ENCODE measurements at regions not wholly inside any gene's neighbourhood (a gene's known extent, or its start where the extent isn't known, plus 50 kb on each side); places are given as distances from the start of the nearest gene placed in this dataset.
"Not testable (repeated sequence)": the region's sequence is repeated elsewhere in the genome, so short reads cannot be mapped to it uniquely, and the experiment has no call there.

DNA sequence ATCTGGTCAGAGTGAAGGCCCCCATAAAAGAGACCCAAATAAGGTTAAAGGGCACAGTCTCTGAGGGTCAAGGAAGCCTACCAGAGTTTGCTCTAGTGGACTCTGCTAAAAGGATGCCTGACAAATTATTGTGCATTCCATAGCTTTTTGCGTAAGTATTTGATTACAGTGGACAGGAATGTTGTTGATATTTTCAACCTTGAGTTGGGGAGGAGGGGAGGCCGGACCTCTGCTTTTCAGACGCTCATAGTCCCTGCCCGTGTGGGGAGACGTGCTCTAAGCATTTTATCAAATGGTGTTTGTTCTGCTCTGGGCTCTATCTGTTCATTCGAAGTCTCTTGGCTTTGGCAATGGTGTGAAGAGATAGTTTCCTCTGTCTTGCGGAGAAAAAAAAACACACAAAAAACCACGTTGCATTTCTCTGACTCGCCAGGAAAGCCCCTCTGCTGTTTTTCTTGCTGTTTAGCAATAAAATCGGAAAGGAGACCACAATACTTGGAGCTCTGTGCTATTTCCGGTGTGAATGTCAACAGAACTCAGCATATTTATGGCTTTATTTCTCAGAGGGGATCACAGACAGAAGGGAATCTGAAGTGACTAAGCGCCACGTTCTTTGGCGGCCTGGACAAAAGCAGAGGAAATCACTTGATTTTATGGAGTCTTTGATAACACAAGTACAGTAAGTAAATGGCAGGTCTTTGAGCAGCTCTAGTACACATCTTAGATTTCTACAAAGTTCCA, 159.8 kb downstream of the ZFP64 start:
- Histone ChIP-seq H4K20me1 (ENCODE audit: insufficient read depth) (no peaks in the 10 kb centered on the region), H3K27ac (ENCODE audit: low read length) (no peak overlapping the region), H3F3A (ENCODE audit: insufficient read depth, low read length, poor library complexity, severe bottlenecking) (no peaks in the 10 kb centered on the region), H3K9me3 (ENCODE audit: low read length) (no peaks in the 10 kb centered on the region), H3K4me2 (ENCODE audit: low read length) (no peak overlapping the region), H3K4me3 (ENCODE audit: low read length) (no peak overlapping the region), H3K27me3 (ENCODE audit: insufficient read depth, low read depth, low read length) (no peaks in the 10 kb centered on the region), H3K9me2 (ENCODE audit: insufficient read depth, low read length) (no peaks in the 10 kb centered on the region), H3K9ac (ENCODE audit: low read length) (no peak overlapping the region), H3K79me2 (replicated peaks; ENCODE audit: insufficient read depth, low read length) (no peaks in the 10 kb centered on the region), H2AFZ (ENCODE audit: low read depth, low read length) (no peak overlapping the region), H3K36me3 (ENCODE audit: insufficient read depth, low read length) (no peaks in the 10 kb centered on the region)
- TF ChIP-seq SMC3 (conservative IDR thresholded peaks at IDR 0.05; ENCODE audit: poor library complexity) (no peak), TAF1 (IDR thresholded peaks at IDR 0.05; ENCODE audit: low read depth) (no peak), RAD21 (conservative IDR thresholded peaks at IDR 0.05) (no peak), EZH2 (IDR thresholded peaks at IDR 0.05; ENCODE audit: borderline replicate concordance, insufficient read depth, low read length, poor library complexity, severe bottlenecking) (no peak), EP300 (conservative IDR thresholded peaks at IDR 0.05; ENCODE audit: poor library complexity, severe bottlenecking) (no peak), MXI1 (conservative IDR thresholded peaks at IDR 0.05; ENCODE audit: poor library complexity, severe bottlenecking) (no peak), POLR2AphosphoS5 (IDR thresholded peaks at IDR 0.05) (no peak)
- TF ChIP-seq, protein P1, sequence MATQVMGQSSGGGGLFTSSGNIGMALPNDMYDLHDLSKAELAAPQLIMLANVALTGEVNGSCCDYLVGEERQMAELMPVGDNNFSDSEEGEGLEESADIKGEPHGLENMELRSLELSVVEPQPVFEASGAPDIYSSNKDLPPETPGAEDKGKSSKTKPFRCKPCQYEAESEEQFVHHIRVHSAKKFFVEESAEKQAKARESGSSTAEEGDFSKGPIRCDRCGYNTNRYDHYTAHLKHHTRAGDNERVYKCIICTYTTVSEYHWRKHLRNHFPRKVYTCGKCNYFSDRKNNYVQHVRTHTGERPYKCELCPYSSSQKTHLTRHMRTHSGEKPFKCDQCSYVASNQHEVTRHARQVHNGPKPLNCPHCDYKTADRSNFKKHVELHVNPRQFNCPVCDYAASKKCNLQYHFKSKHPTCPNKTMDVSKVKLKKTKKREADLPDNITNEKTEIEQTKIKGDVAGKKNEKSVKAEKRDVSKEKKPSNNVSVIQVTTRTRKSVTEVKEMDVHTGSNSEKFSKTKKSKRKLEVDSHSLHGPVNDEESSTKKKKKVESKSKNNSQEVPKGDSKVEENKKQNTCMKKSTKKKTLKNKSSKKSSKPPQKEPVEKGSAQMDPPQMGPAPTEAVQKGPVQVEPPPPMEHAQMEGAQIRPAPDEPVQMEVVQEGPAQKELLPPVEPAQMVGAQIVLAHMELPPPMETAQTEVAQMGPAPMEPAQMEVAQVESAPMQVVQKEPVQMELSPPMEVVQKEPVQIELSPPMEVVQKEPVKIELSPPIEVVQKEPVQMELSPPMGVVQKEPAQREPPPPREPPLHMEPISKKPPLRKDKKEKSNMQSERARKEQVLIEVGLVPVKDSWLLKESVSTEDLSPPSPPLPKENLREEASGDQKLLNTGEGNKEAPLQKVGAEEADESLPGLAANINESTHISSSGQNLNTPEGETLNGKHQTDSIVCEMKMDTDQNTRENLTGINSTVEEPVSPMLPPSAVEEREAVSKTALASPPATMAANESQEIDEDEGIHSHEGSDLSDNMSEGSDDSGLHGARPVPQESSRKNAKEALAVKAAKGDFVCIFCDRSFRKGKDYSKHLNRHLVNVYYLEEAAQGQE (IDR thresholded peaks at IDR 0.05; ENCODE audit: borderline replicate concordance): no peak
- TF ChIP-seq, protein P2, sequence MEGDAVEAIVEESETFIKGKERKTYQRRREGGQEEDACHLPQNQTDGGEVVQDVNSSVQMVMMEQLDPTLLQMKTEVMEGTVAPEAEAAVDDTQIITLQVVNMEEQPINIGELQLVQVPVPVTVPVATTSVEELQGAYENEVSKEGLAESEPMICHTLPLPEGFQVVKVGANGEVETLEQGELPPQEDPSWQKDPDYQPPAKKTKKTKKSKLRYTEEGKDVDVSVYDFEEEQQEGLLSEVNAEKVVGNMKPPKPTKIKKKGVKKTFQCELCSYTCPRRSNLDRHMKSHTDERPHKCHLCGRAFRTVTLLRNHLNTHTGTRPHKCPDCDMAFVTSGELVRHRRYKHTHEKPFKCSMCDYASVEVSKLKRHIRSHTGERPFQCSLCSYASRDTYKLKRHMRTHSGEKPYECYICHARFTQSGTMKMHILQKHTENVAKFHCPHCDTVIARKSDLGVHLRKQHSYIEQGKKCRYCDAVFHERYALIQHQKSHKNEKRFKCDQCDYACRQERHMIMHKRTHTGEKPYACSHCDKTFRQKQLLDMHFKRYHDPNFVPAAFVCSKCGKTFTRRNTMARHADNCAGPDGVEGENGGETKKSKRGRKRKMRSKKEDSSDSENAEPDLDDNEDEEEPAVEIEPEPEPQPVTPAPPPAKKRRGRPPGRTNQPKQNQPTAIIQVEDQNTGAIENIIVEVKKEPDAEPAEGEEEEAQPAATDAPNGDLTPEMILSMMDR (IDR thresholded peaks at IDR 0.05; ENCODE audit: poor library complexity, severe bottlenecking): no peak

DNA sequence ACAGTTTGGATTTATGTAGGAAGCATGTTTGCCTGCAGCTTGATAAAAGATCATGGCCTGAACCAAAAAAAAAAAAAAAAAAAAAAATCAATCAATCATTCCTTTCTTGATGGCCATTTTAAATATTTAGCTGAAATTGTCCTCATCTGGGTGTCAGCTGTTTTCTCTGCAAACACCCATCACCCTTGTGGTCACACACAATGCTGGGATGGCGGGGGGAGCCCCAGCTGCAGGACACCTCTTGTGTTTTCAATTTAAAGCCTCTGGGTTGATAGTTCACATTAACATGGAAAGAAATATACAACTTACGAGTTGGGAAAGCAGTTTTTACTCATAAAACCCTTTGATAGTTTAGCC, 160.4 kb downstream of the ZFP64 start:
- H3K27ac ChIP-seq (ENCODE audit: low read length): no peak overlapping the region
- H3K4me3 ChIP-seq (ENCODE audit: low read length): no peak overlapping the region
- H3F3A ChIP-seq (ENCODE audit: insufficient read depth, low read length, poor library complexity, severe bottlenecking): no peaks in the 10 kb centered on the region
- no peak overlapping the region for H3K9ac ChIP-seq (ENCODE audit: low read length)
- no peaks in the 10 kb centered on the region for H3K79me2 ChIP-seq (replicated peaks; ENCODE audit: insufficient read depth, low read length)
- no peaks in the 10 kb centered on the region for H4K20me1 ChIP-seq (ENCODE audit: insufficient read depth)
- no peaks in the 10 kb centered on the region for H3K27me3 ChIP-seq (ENCODE audit: insufficient read depth, low read depth, low read length)
- no peaks in the 10 kb centered on the region for H3K9me2 ChIP-seq (ENCODE audit: insufficient read depth, low read length)
- H3K4me2 ChIP-seq (ENCODE audit: low read length): no peak overlapping the region
- no peaks in the 10 kb centered on the region for H3K9me3 ChIP-seq (ENCODE audit: low read length)
- no peak overlapping the region for H2AFZ ChIP-seq (ENCODE audit: low read depth, low read length)
- TF ChIP-seq SMC3 (conservative IDR thresholded peaks at IDR 0.05; ENCODE audit: poor library complexity) (no peak), EZH2 (IDR thresholded peaks at IDR 0.05; ENCODE audit: borderline replicate concordance, insufficient read depth, low read length, poor library complexity, severe bottlenecking) (no peak), RAD21 (conservative IDR thresholded peaks at IDR 0.05) (no peak), POLR2AphosphoS5 (IDR thresholded peaks at IDR 0.05) (no peak), TAF1 (IDR thresholded peaks at IDR 0.05; ENCODE audit: low read depth) (no peak)
- TF ChIP-seq, protein P2 (IDR thresholded peaks at IDR 0.05; ENCODE audit: poor library complexity, severe bottlenecking): no peak
- TF ChIP-seq, protein P1 (IDR thresholded peaks at IDR 0.05; ENCODE audit: borderline replicate concordance): no peak
- no peaks in the 10 kb centered on the region for H3K36me3 ChIP-seq (ENCODE audit: insufficient read depth, low read length)

DNA sequence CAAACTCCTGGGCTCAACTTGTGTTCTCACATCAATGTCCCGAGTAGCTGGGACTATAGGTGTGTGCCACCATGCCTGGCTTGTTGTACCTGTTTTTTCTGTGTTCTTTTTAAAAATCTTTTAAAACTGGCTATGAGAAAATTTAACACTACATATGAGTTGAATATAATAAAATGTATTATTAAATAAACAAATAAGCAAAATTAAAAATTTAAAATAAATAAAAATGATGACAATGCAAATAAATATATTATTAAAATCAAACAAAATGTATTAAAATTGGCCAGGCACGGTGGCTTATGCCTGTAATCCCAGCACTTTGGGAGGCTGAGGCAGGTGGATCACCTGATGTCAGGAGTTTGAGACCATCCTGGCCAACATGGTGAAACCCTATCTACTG, 162.4 kb downstream of the ZFP64 start:
- not testable (repeated sequence) for H3K27me3 ChIP-seq (ENCODE audit: insufficient read depth, low read depth, low read length); H3K36me3 ChIP-seq (ENCODE audit: insufficient read depth, low read length); H3K9me2 ChIP-seq (ENCODE audit: insufficient read depth, low read length); H3K9me3 ChIP-seq (ENCODE audit: low read length); H3K27ac ChIP-seq (ENCODE audit: low read length); H2AFZ ChIP-seq (ENCODE audit: low read depth, low read length); H4K20me1 ChIP-seq (ENCODE audit: insufficient read depth); H3K9ac ChIP-seq (ENCODE audit: low read length); H3F3A ChIP-seq (ENCODE audit: insufficient read depth, low read length, poor library complexity, severe bottlenecking); H3K4me2 ChIP-seq (ENCODE audit: low read length); H3K79me2 ChIP-seq (replicated peaks; ENCODE audit: insufficient read depth, low read length); H3K4me3 ChIP-seq (ENCODE audit: low read length)

Measured in neural cell (in vitro differentiated cells).